OCI-M2 (cell line): ENCODE measurements at regions not wholly inside any gene's neighbourhood (a gene's known extent, or its start where the extent isn't known, plus 50 kb on each side); places are given as distances from the start of the nearest gene placed in this dataset.
A peak's percentile ranks its signal among the peaks of the same experiment; 100 is the strongest.

Experiments
- DNase-seq: peaks from one replicate; lab custom pipeline; 2025; ENCODE audit not compliant: unreplicated experiment; lab: John Stamatoyannopoulos, UW

GRCh38 chr2:38509947-38510326 is 92.8 kb downstream of the HNRNPLL start:
- DNase-seq: no peak

GRCh38 chr2:38509314-38509946 is 93.3 kb downstream of the HNRNPLL start:
- no peak for DNase-seq

GRCh38 chr2:38508311-38509039 is 94.3 kb downstream of the HNRNPLL start:
- peak; percentile 75 for DNase-seq

GRCh38 chr2:38507712-38508111 is 95.0 kb downstream of the HNRNPLL start:
- DNase-seq: no peak

- no peak for DNase-seq
Measured at GRCh38 chr2:38505779-38506178, 96.9 kb downstream of the HNRNPLL start.

GRCh38 chr2:38504169-38504568 is 98.6 kb downstream of the HNRNPLL start:
- no peak for DNase-seq

- no peak for DNase-seq
Measured at GRCh38 chr2:38502107-38502506, 100.6 kb downstream of the HNRNPLL start.

GRCh38 chr2:38500283-38500634 is 102.5 kb downstream of the HNRNPLL start:
- no peak for DNase-seq

- no peak for DNase-seq
Measured at GRCh38 chr2:38499548-38500282, 103.0 kb downstream of the HNRNPLL start.

GRCh38 chr2:38498045-38498481 is 104.7 kb downstream of the HNRNPLL start:
- no peak for DNase-seq

GRCh38 chr2:38497670-38498037 is 105.1 kb downstream of the HNRNPLL start:
- no peak for DNase-seq

- DNase-seq: no peak
Measured at GRCh38 chr2:38496927-38497669, 105.6 kb downstream of the HNRNPLL start.

- no peak for DNase-seq
Measured at GRCh38 chr2:38495880-38496279, 106.8 kb downstream of the HNRNPLL start.

GRCh38 chr2:38494394-38494793 is 108.3 kb downstream of the HNRNPLL start:
- no peak for DNase-seq

GRCh38 chr2:38492042-38492615 is 110.6 kb downstream of the HNRNPLL start:
- no peak for DNase-seq

- DNase-seq: no peak
Measured at GRCh38 chr2:38491436-38491835, 111.3 kb downstream of the HNRNPLL start.

GRCh38 chr2:38489846-38490245 is 112.8 kb upstream of the ATL2 start:
- DNase-seq: no peak

GRCh38 chr2:38487852-38488251 is 110.8 kb upstream of the ATL2 start:
- no peak for DNase-seq

- DNase-seq: no peak
Measured at GRCh38 chr2:38486213-38487026, 109.3 kb upstream of the ATL2 start.

GRCh38 chr2:38485734-38486133 is 108.7 kb upstream of the ATL2 start:
- DNase-seq: no peak
